HUES6 (cell line): ENCODE measurements at regions not wholly inside any gene's neighbourhood (a gene's known extent, or its start where the extent isn't known, plus 50 kb on each side); places are given as distances from the start of the nearest gene placed in this dataset.

ENCODE experiments used
- H3K27ac ChIP-seq: 2 replicates; pipeline ENCODE4 v1.7.0; 2013; ENCODE audit warnings: low read depth, mild to moderate bottlenecking, low read length, inconsistent platforms
- H3K27me3 ChIP-seq: 2 replicates; pipeline ENCODE4 v1.6.1; 2013; ENCODE audit warnings: low read length; ENCODE audit not compliant: control insufficient read depth, insufficient read depth
- H3K36me3 ChIP-seq: 2 replicates; pipeline ENCODE4 v1.6.1; 2013; ENCODE audit warnings: low read length; ENCODE audit not compliant: control insufficient read depth, insufficient read depth
- H3K4me1 ChIP-seq: 2 replicates; pipeline ENCODE4 v1.6.1; 2013; ENCODE audit warnings: low read length; ENCODE audit not compliant: control insufficient read depth, insufficient read depth
- H3K4me3 ChIP-seq: 2 replicates; pipeline ENCODE4 v1.5.1; 2013; ENCODE audit warnings: low read depth, low read length
- H3K9ac ChIP-seq: one replicate; pipeline ENCODE4 v1.6.1; 2013; ENCODE audit warnings: mild to moderate bottlenecking, low read length
- H3K9me3 ChIP-seq: 2 replicates; pipeline ENCODE4 v1.6.1; 2013; ENCODE audit warnings: low read depth, low read length; ENCODE audit not compliant: control insufficient read depth, insufficient read depth

GRCh38 chr3:159843840-159844730, 144.6 kb upstream of the IL12A start:
- no peaks in the 10 kb centered on the region for H3K36me3 ChIP-seq
- H3K9ac ChIP-seq: no peak overlapping the region
- no peak overlapping the region for H3K27ac ChIP-seq
- no peak overlapping the region for H3K4me3 ChIP-seq
- peaks cover 12% of the 10 kb centered on the region; the same call in 1 of the 2 replicates for H3K4me1 ChIP-seq
- H3K27me3 ChIP-seq: no peaks in the 10 kb centered on the region
- peaks cover 10% of the 10 kb centered on the region for H3K9me3 ChIP-seq

- Histone ChIP-seq H3K9ac (no peak overlapping the region), H3K36me3 (no peaks in the 10 kb centered on the region), H3K9me3 (peaks cover 14% of the 10 kb centered on the region), H3K27ac (no peak overlapping the region), H3K4me3 (no peak overlapping the region), H3K4me1 (peaks cover 8% of the 10 kb centered on the region; the same call in 1 of the 2 replicates), H3K27me3 (no peaks in the 10 kb centered on the region)
Measured at GRCh38 chr3:159844801-159845261, 143.8 kb upstream of the IL12A start.

DNA sequence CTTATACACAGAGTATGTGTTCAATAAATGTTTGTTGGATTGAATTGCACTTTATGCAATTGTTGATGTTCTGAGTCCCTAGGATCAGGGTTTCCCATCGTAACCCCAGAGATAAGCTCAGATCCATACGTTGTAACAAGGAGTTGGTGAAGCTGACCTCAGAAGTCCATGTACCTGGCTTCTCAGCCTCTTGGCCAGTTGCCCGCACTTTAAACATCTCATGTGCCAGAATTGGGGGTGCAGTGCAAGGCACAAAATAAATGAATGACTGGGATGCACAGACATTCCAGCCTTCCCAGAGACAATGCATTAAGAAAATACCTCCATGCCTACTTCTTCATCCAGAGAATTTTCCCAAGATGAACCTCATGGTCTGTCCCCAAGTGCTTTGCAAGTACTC, 142.9 kb upstream of the IL12A start:
- Histone ChIP-seq H3K27me3 (no peaks in the 10 kb centered on the region), H3K36me3 (no peaks in the 10 kb centered on the region), H3K4me1 (0 out of 2 replicates have a peak, but pooled peaks cover 2% of the 10 kb centered on the region), H3K4me3 (no peak overlapping the region), H3K9ac (no peak overlapping the region), H3K9me3 (peaks cover 14% of the 10 kb centered on the region), H3K27ac (no peak overlapping the region)

- no peak overlapping the region for H3K4me3 ChIP-seq
- no peaks in the 10 kb centered on the region for H3K27me3 ChIP-seq
- H3K27ac ChIP-seq: no peak overlapping the region
Measured at GRCh38 chr3:159846255-159846654, 142.4 kb upstream of the IL12A start.

GRCh38 chr3:159848348-159849118, 140.1 kb upstream of the IL12A start:
- H3K9ac ChIP-seq: no peak overlapping the region
- peaks cover 14% of the 10 kb centered on the region for H3K9me3 ChIP-seq
- H3K4me1 ChIP-seq: peaks cover 22% of the 10 kb centered on the region
- H3K27ac ChIP-seq: no peak overlapping the region
- H3K36me3 ChIP-seq: no peaks in the 10 kb centered on the region
- H3K27me3 ChIP-seq: no peaks in the 10 kb centered on the region
- H3K4me3 ChIP-seq: no peak overlapping the region

More at GRCh38 chr3:159846255-159846654, 142.4 kb upstream of the IL12A start:
- H3K36me3 ChIP-seq: no peaks in the 10 kb centered on the region
- no peak overlapping the region for H3K9ac ChIP-seq
- peaks cover 14% of the 10 kb centered on the region for H3K9me3 ChIP-seq
- H3K4me1 ChIP-seq: peaks cover 2% of the 10 kb centered on the region

GRCh38 chr3:159850481-159850880, 138.2 kb upstream of the IL12A start:
- no peak overlapping the region for H3K4me3 ChIP-seq
- peaks cover 14% of the 10 kb centered on the region for H3K9me3 ChIP-seq
- no peaks in the 10 kb centered on the region for H3K36me3 ChIP-seq
- peaks cover 37% of the 10 kb centered on the region for H3K4me1 ChIP-seq
- H3K27me3 ChIP-seq: no peaks in the 10 kb centered on the region
- H3K27ac ChIP-seq: no peak overlapping the region
- no peak overlapping the region for H3K9ac ChIP-seq

- peaks cover 49% of the 10 kb centered on the region for H3K4me1 ChIP-seq
- H3K27me3 ChIP-seq: no peaks in the 10 kb centered on the region
Measured at GRCh38 chr3:159852266-159852665, 136.4 kb upstream of the IL12A start.

DNA sequence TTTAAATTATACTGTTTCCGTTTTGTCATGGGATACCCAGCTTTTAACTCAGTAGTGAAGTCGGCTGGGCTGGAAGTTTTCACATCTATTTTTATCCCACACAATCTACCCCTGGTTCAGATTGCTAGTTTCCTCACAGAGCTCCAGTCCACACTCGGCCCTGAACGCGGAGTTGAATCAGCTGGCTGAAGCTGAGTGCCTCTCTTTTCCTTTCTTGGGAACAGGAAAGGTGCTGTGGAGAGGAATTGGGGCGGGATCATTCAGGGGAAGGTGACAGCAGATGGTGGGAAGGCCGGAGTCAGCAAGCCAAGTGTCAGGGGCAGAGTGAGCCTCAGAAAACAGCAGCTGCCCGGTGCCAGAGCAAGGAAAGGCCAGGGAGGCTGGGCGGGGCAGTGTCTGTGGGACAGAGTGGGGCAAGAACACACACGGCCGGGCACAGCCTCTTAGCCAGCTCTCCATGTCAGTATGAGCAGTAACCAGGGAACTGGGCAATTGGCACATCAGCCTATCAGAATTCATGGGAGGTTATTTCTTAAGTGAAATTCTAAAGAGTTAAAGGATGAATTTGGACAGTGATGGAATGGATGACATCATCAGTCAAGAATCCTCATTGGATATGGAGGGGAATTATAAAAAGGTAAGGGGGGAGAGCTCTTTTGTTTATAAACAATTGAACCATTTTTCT, 135.7 kb upstream of the IL12A start:
- no peaks in the 10 kb centered on the region for H3K36me3 ChIP-seq
- H3K27me3 ChIP-seq: no peaks in the 10 kb centered on the region
- peaks cover 12% of the 10 kb centered on the region for H3K9me3 ChIP-seq
- peaks cover 49% of the 10 kb centered on the region for H3K4me1 ChIP-seq
- peak overlapping the region; percentile 22; the same call in 1 of the 2 replicates for H3K4me3 ChIP-seq
- peak overlapping the region; percentile 59 for H3K9ac ChIP-seq
- peak overlapping the region; percentile 73 for H3K27ac ChIP-seq

More at GRCh38 chr3:159852266-159852665, 136.4 kb upstream of the IL12A start:
- peak overlapping the region; percentile 73 for H3K27ac ChIP-seq
- peak overlapping the region; percentile 59 for H3K9ac ChIP-seq
- H3K4me3 ChIP-seq: no peak overlapping the region
- H3K9me3 ChIP-seq: peaks cover 14% of the 10 kb centered on the region
- no peaks in the 10 kb centered on the region for H3K36me3 ChIP-seq

- peaks cover 8% of the 10 kb centered on the region for H3K9me3 ChIP-seq
- H3K9ac ChIP-seq: no peak overlapping the region
- no peak overlapping the region; the same call in 1 of the 2 replicates for H3K4me3 ChIP-seq
- H3K4me1 ChIP-seq: peaks cover 49% of the 10 kb centered on the region
- no peaks in the 10 kb centered on the region for H3K27me3 ChIP-seq
- peak overlapping the region; percentile 73; the same call in 1 of the 2 replicates for H3K27ac ChIP-seq
- H3K36me3 ChIP-seq: no peaks in the 10 kb centered on the region
Measured at GRCh38 chr3:159853506-159853864, 135.2 kb upstream of the IL12A start.

- Histone ChIP-seq H3K4me1 (peaks cover 49% of the 10 kb centered on the region), H3K27ac (0 out of 2 replicates have a peak overlapping the region, but pooled peaks have one; percentile 55), H3K9me3 (peaks cover under 1% of the 10 kb centered on the region; the same call in 1 of the 2 replicates), H3K27me3 (no peaks in the 10 kb centered on the region), H3K9ac (peak overlapping the region; percentile 25), H3K4me3 (no peak overlapping the region), H3K36me3 (no peaks in the 10 kb centered on the region)
Measured at GRCh38 chr3:159854500-159855124, 134.0 kb upstream of the IL12A start.
